GM23338 (cell line): ENCODE measurements at regions not wholly inside any gene's neighbourhood (a gene's known extent, or its start where the extent isn't known, plus 50 kb on each side); places are given as distances from the start of the nearest gene placed in this dataset.

ENCODE experiments used
- ATAC-seq: fragments of 200-7000 bp; cut with Tn5 transposase; 3 replicates; pipeline ENCODE4 v1.9.1; 2020
- DNase-seq: peaks from one replicate; pipeline ENCODE4 v3.0.0-alpha.2; 2015; ENCODE audit warnings: low spot score
- H2AFZ ChIP-seq: fragments of 200-600 bp; sonication (generic); 2 replicates; pipeline ENCODE4 v1.8.0; 2016; ENCODE audit warnings: antibody characterized with exemption, mild to moderate bottlenecking, moderate library complexity
- H3F3A ChIP-seq: fragments of 200-600 bp; sonication (generic); replicated peaks from 2 replicates; pipeline ENCODE4 v1.8.0; 2017; ENCODE audit warnings: antibody characterized with exemption, mixed run types, low read depth
- H3K27ac ChIP-seq: fragments of 200-600 bp; sonication (generic); 2 replicates; pipeline ENCODE4 v1.6.1; 2016; ENCODE audit warnings: low read depth
- H3K27me3 ChIP-seq: fragments of 200-600 bp; sonication (generic); 2 replicates; pipeline ENCODE4 v1.8.0; 2016; ENCODE audit warnings: mild to moderate bottlenecking, mixed run types, moderate library complexity; ENCODE audit not compliant: insufficient read depth
- H3K36me3 ChIP-seq: fragments of 200-600 bp; sonication (generic); 2 replicates; pipeline ENCODE4 v1.8.0; 2016; ENCODE audit warnings: mild to moderate bottlenecking; ENCODE audit not compliant: insufficient read depth
- H3K4me1 ChIP-seq: fragments of 200-600 bp; sonication (generic); 2 replicates; pipeline ENCODE4 v1.8.0; 2016; ENCODE audit warnings: mild to moderate bottlenecking, moderate library complexity; ENCODE audit not compliant: insufficient read depth
- H3K4me2 ChIP-seq: fragments of 200-600 bp; sonication (generic); 2 replicates; pipeline ENCODE4 v1.7.1; 2017; ENCODE audit warnings: mixed run types
- H3K4me3 ChIP-seq: fragments of 200-600 bp; sonication (generic); 2 replicates; pipeline ENCODE4 v1.6.1; 2016; ENCODE audit warnings: mixed run types
- H3K79me2 ChIP-seq: fragments of 200-600 bp; sonication (generic); replicated peaks from 2 replicates; pipeline ENCODE4 v1.8.0; 2017; ENCODE audit warnings: mild to moderate bottlenecking; ENCODE audit not compliant: insufficient read depth
- H3K9me2 ChIP-seq: fragments of 200-600 bp; sonication (generic); 2 replicates; pipeline ENCODE4 v1.8.0; 2017; ENCODE audit not compliant: insufficient read depth
- H4K20me1 ChIP-seq: fragments of 200-600 bp; sonication (generic); replicated peaks from 2 replicates; pipeline ENCODE4 v1.8.0; 2017; ENCODE audit warnings: mild to moderate bottlenecking; ENCODE audit not compliant: insufficient read depth
- H3K27ac Mint-ChIP-seq: 2 replicates; pipeline ENCODE4 v1.8.0; 2020; ENCODE audit warnings: inconsistent platforms, mild to moderate bottlenecking, moderate library complexity, mixed read lengths
- H3K27me3 Mint-ChIP-seq: 3 replicates; pipeline ENCODE4 v1.8.0; 2022; ENCODE audit warnings: low read depth, mild to moderate bottlenecking, moderate library complexity, mixed read lengths, inconsistent platforms; ENCODE audit not compliant: insufficient read depth, poor library complexity
- H3K36me3 Mint-ChIP-seq: 3 replicates; pipeline ENCODE4 v1.8.0; 2021; ENCODE audit warnings: low read depth, mild to moderate bottlenecking, inconsistent platforms, moderate library complexity, mixed read lengths
- H3K4me1 Mint-ChIP-seq: 3 replicates; pipeline ENCODE4 v1.8.0; 2020; ENCODE audit warnings: mild to moderate bottlenecking, inconsistent platforms, mixed read lengths
- H3K4me3 Mint-ChIP-seq: 3 replicates; pipeline ENCODE4 v1.8.0; 2021; ENCODE audit warnings: moderate library complexity, mild to moderate bottlenecking, inconsistent platforms, mixed read lengths
- H3K9me3 Mint-ChIP-seq: 3 replicates; pipeline ENCODE4 v1.8.0; 2020; ENCODE audit warnings: moderate library complexity, mild to moderate bottlenecking, inconsistent platforms, mixed read lengths
- CREB1 ChIP-seq: fragments of 250-450 bp; sonication (Bioruptor Pico); IDR thresholded peaks from 2 replicates; pipeline ENCODE4 v1.5.0; 2020; ENCODE audit warnings: low read depth, mild to moderate bottlenecking, moderate library complexity
- EZH2 ChIP-seq: fragments of 200-600 bp; sonication (generic); IDR thresholded peaks from one replicate; pipeline ENCODE4 v1.8.0; 2017; ENCODE audit warnings: antibody characterized with exemption, mild to moderate bottlenecking, low read depth; ENCODE audit not compliant: unreplicated experiment
- EZH2phosphoT487 ChIP-seq: fragments of 200-600 bp; sonication (generic); IDR thresholded peaks from one replicate; pipeline ENCODE4 v1.8.1; 2018; ENCODE audit warnings: antibody characterized with exemption; ENCODE audit not compliant: unreplicated experiment
- JUNB ChIP-seq: IDR thresholded peaks from one replicate; pipeline ENCODE4 v1.6.1; 2016; ENCODE audit warnings: antibody characterized with exemption; ENCODE audit not compliant: unreplicated experiment
- STAT1 ChIP-seq: IDR thresholded peaks from one replicate; pipeline ENCODE4 v1.6.1; 2016; ENCODE audit warnings: antibody characterized with exemption; ENCODE audit not compliant: unreplicated experiment
- ZNF114 ChIP-seq: fragments of 250-450 bp; sonication (Bioruptor Pico); IDR thresholded peaks from 2 replicates; pipeline ENCODE4 v1.5.0; 2020; ENCODE audit warnings: mild to moderate bottlenecking, moderate library complexity
- ZNF331 ChIP-seq: fragments of 250-450 bp; sonication (Bioruptor Pico); IDR thresholded peaks from 2 replicates; pipeline ENCODE4 v1.5.0; 2020; ENCODE audit warnings: low read depth, mild to moderate bottlenecking, moderate library complexity
- TF ChIP-seq, protein P1 (sequence below): fragments of 250-450 bp; sonication (Bioruptor Pico); IDR thresholded peaks from 2 replicates; pipeline ENCODE4 v1.5.0; 2020; ENCODE audit warnings: mild to moderate bottlenecking, moderate library complexity
- TF ChIP-seq, protein P2 (sequence below): IDR thresholded peaks from 2 replicates; pipeline ENCODE4 v1.6.1; 2016; ENCODE audit warnings: antibody characterized with exemption

- TF ChIP-seq, protein P1, sequence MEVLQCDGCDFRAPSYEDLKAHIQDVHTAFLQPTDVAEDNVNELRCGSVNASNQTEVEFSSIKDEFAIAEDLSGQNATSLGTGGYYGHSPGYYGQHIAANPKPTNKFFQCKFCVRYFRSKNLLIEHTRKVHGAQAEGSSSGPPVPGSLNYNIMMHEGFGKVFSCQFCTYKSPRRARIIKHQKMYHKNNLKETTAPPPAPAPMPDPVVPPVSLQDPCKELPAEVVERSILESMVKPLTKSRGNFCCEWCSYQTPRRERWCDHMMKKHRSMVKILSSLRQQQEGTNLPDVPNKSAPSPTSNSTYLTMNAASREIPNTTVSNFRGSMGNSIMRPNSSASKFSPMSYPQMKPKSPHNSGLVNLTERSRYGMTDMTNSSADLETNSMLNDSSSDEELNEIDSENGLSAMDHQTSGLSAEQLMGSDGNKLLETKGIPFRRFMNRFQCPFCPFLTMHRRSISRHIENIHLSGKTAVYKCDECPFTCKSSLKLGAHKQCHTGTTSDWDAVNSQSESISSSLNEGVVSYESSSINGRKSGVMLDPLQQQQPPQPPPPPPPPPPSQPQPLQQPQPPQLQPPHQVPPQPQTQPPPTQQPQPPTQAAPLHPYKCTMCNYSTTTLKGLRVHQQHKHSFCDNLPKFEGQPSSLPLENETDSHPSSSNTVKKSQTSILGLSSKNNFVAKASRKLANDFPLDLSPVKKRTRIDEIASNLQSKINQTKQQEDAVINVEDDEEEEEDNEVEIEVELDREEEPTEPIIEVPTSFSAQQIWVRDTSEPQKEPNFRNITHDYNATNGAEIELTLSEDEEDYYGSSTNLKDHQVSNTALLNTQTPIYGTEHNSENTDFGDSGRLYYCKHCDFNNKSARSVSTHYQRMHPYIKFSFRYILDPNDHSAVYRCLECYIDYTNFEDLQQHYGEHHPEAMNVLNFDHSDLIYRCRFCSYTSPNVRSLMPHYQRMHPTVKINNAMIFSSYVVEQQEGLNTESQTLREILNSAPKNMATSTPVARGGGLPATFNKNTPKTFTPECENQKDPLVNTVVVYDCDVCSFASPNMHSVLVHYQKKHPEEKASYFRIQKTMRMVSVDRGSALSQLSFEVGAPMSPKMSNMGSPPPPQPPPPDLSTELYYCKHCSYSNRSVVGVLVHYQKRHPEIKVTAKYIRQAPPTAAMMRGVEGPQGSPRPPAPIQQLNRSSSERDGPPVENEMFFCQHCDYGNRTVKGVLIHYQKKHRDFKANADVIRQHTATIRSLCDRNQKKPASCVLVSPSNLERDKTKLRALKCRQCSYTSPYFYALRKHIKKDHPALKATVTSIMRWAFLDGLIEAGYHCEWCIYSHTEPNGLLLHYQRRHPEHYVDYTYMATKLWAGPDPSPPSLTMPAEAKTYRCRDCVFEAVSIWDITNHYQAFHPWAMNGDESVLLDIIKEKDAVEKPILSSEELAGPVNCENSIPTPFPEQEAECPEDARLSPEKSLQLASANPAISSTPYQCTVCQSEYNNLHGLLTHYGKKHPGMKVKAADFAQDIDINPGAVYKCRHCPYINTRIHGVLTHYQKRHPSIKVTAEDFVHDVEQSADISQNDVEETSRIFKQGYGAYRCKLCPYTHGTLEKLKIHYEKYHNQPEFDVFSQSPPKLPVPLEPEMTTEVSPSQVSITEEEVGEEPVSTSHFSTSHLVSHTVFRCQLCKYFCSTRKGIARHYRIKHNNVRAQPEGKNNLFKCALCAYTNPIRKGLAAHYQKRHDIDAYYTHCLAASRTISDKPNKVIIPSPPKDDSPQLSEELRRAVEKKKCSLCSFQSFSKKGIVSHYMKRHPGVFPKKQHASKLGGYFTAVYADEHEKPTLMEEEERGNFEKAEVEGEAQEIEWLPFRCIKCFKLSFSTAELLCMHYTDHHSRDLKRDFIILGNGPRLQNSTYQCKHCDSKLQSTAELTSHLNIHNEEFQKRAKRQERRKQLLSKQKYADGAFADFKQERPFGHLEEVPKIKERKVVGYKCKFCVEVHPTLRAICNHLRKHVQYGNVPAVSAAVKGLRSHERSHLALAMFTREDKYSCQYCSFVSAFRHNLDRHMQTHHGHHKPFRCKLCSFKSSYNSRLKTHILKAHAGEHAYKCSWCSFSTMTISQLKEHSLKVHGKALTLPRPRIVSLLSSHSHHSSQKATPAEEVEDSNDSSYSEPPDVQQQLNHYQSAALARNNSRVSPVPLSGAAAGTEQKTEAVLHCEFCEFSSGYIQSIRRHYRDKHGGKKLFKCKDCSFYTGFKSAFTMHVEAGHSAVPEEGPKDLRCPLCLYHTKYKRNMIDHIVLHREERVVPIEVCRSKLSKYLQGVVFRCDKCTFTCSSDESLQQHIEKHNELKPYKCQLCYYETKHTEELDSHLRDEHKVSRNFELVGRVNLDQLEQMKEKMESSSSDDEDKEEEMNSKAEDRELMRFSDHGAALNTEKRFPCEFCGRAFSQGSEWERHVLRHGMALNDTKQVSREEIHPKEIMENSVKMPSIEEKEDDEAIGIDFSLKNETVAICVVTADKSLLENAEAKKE, result no peak
- TF ChIP-seq EZH2phosphoT487 (no peak), CREB1 (CRISPR knock-in tag) (no peak), JUNB (no peak)
These were observed 315.5 kb upstream of the NPVF start (continued) for GRCh38 chr7:25543798-25544197.

- H3K27ac ChIP-seq, result no peak overlapping the region
- no peak for TF ChIP-seq CREB1 (CRISPR knock-in tag)
- no peak for TF ChIP-seq EZH2
- no peak for TF ChIP-seq ZNF114
- TF ChIP-seq, protein P2, sequence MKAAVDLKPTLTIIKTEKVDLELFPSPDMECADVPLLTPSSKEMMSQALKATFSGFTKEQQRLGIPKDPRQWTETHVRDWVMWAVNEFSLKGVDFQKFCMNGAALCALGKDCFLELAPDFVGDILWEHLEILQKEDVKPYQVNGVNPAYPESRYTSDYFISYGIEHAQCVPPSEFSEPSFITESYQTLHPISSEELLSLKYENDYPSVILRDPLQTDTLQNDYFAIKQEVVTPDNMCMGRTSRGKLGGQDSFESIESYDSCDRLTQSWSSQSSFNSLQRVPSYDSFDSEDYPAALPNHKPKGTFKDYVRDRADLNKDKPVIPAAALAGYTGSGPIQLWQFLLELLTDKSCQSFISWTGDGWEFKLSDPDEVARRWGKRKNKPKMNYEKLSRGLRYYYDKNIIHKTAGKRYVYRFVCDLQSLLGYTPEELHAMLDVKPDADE, result no peak
- TF ChIP-seq, protein P1, result no peak
- no peak for TF ChIP-seq ZNF331 (CRISPR knock-in tag)
- no peak for TF ChIP-seq STAT1
These were observed 316.0 kb upstream of the NPVF start for GRCh38 chr7:25544254-25544653.

More at GRCh38 chr7:25544254-25544653, 316.0 kb upstream of the NPVF start:
- no peaks in the 10 kb centered on the region for H3F3A ChIP-seq
- peaks cover 3% of the 10 kb centered on the region; the same call in 1 of the 2 replicates for H3K9me2 ChIP-seq
- Mint-ChIP-seq H3K4me3 (no peak overlapping the region), H3K27ac (no peak overlapping the region), H3K36me3 (no peaks in the 10 kb centered on the region), H3K9me3 (no peaks in the 10 kb centered on the region), H3K4me1 (no peaks in the 10 kb centered on the region), H3K27me3 (peaks cover 4% of the 10 kb centered on the region)
- no peaks in the 10 kb centered on the region for H3K36me3 ChIP-seq
- H3K4me2 ChIP-seq, result no peak overlapping the region
- no peak overlapping the region for H3K4me3 ChIP-seq
- no peak overlapping the region for H2AFZ ChIP-seq
- no peak for ATAC-seq
- no peaks in the 10 kb centered on the region for H3K79me2 ChIP-seq
- no peaks in the 10 kb centered on the region for H4K20me1 ChIP-seq
- no peak for DNase-seq
- no peaks in the 10 kb centered on the region for H3K4me1 ChIP-seq
- H3K27me3 ChIP-seq, result no peaks in the 10 kb centered on the region
